ENCODE measurements at regions not wholly inside any gene's neighbourhood (a gene's known extent, or its start where the extent isn't known, plus 50 kb on each side); places are given as distances from the start of the nearest gene placed in this dataset.

GRCh38 chr5:168152660-168153059 is 138.8 kb upstream of the WWC1 start:
- no peak for TF ChIP-seq CTCF (IDR thresholded peaks at IDR 0.05)
- TF ChIP-seq POLR2A (IDR thresholded peaks at IDR 0.05), result no peak
